AG10803 (cell line): ENCODE measurements at regions not wholly inside any gene's neighbourhood (a gene's known extent, or its start where the extent isn't known, plus 50 kb on each side); places are given as distances from the start of the nearest gene placed in this dataset.

Experiments used
- DNase-seq: peaks from one replicate; pipeline ENCODE4 v3.0.0; 2010; ENCODE audit warnings: low read depth
- H3K4me3 ChIP-seq: 2 replicates; pipeline ENCODE4 v1.5.1; 2011; ENCODE audit warnings: mild to moderate bottlenecking, low read length, control low read depth
- TF ChIP-seq, protein P1 (sequence below): conservative IDR thresholded peaks from 2 replicates; pipeline ENCODE4 v1.5.1; 2011; ENCODE audit warnings: mild to moderate bottlenecking, low read length, control low read depth, inconsistent platforms

DNA sequence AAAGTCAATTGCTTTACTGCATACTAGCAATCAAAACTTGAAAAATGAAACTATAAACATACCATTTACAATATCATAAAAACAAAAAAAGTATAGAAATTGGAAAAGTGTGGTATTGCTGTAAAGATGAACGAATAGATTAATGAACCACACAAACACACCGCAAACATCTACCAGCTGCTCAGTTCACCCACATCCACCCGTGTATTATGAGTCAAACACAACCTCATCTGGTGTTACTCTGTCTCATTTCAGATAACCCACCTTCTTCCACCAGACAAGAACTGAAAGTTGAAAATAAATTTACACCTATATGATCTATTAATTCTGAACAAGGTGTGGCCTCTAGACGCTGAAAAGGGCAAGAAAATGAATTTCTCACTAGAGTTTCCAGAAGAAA, 53.3 kb downstream of the BLID start:
- TF ChIP-seq, protein P1, sequence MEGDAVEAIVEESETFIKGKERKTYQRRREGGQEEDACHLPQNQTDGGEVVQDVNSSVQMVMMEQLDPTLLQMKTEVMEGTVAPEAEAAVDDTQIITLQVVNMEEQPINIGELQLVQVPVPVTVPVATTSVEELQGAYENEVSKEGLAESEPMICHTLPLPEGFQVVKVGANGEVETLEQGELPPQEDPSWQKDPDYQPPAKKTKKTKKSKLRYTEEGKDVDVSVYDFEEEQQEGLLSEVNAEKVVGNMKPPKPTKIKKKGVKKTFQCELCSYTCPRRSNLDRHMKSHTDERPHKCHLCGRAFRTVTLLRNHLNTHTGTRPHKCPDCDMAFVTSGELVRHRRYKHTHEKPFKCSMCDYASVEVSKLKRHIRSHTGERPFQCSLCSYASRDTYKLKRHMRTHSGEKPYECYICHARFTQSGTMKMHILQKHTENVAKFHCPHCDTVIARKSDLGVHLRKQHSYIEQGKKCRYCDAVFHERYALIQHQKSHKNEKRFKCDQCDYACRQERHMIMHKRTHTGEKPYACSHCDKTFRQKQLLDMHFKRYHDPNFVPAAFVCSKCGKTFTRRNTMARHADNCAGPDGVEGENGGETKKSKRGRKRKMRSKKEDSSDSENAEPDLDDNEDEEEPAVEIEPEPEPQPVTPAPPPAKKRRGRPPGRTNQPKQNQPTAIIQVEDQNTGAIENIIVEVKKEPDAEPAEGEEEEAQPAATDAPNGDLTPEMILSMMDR, result no peak
- H3K4me3 ChIP-seq, result no peak overlapping the region
- no peak for DNase-seq

DNA sequence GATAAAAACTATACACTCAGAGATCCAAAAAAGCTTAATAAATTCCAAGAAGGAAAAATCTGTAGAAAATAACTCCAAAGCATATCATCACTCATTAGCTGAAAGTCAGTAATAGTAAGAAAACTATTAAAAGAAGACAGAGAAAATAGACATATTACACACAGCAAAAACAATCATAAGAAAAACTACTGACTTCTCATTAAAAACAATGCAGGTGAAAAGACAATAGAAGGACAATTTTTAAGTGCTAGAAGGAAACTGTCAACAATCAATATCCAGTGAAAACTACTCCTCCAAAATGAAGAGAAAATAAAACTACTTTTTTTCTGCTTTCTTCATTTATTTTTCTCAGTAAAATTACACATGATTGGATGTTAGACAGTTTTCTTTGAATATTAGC, 56.5 kb downstream of the BLID start:
- H3K4me3 ChIP-seq, result no peak overlapping the region
- no peak for DNase-seq
- TF ChIP-seq, protein P1, result no peak

DNA sequence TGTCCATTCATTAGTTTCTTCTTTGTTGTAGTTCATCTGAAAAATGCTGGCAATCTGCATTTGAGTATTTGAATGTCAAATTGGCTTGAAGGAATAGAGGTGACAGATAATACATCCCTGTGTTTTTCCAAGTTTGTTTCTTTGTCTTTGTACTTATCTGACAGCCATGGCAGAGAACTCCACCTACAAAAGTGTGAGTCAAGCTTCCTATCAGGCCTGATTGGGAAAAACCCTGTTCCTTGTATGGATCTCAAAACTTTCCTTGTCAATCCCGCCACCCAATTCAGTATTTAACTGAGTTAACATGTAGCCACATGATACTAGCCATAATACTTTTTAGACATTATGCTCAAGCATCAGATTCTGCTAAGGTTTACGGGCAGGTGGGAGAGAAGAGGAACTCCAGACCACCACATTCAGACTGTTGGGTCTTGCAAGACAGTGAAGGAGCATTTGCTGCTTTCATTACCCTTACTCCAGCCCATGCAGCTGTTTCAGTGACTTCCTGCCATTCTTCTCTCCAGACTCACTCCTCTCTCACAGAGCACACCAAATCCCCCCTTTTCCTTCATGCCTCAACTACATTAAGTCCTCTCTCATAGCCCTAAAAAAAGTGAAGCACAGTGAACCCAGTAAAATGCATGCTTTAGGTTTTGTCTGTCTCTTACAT, 65.9 kb downstream of the BLID start:
- H3K4me3 ChIP-seq, result no peak overlapping the region
- TF ChIP-seq, protein P1, result no peak
- DNase-seq, result no peak

DNA sequence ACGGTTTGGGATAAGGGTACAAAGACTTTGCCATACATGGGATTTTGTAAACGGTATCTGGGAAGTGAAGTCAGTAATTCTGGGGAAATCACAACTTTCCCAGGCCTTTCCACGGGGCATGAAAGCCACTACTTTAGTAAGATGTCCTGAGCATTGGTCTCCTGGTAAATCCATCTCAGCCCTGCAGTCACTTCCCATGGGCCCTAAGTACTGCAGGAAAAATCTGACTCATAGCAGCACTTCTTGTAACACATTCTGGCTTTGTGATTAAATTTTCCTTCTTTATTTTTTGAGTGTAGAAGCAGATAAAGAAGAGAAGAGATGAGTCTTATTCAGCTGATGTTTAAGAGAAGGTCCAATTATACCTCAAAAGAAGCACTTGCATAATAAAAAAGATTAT, 67.6 kb downstream of the BLID start:
- no peak for DNase-seq
- TF ChIP-seq, protein P1, result no peak
- no peak overlapping the region for H3K4me3 ChIP-seq

DNA sequence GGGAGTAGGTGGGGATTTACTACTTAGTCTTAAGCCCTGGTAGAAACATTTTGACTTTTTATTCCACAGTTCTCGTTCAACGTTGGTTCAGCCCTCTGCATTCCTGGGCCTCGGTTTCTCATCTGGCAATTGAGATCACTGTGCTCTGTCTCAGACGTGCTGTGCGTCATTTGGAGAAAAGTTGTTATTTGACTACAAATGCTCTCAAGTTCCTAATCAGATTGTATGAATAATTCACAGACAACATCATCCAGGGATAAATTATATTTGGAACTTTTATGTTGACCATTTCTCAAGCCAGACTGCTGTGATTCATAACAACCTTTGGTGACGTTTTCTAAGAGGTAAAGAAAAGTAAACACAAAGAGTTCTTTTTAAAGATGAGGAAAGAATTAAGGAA, 69.2 kb downstream of the BLID start:
- TF ChIP-seq, protein P1, result no peak
- peak; percentile 86 for DNase-seq
- no peak overlapping the region for H3K4me3 ChIP-seq

DNA sequence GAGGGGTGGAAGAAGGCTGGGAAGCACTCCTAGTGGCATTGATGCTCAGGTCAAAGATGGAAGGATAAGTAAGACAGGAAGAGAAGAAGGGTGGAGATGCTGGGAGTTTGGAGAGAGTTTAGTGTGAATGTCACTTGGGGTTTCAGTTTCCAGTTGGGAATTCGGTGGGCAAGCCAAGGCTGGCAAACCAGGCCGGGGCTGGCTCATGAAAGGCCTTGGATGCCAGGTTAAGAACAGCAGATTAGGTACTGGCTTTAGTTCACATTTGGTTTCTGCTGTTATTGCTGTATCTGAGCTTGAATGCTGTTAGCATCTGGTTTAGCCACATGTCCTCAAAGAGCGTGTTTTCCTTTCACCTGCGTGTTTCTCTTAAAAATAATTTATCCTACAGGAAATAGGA, 69.6 kb downstream of the BLID start:
- H3K4me3 ChIP-seq, result no peak overlapping the region
- TF ChIP-seq, protein P1, result no peak
- DNase-seq, result no peak

DNA sequence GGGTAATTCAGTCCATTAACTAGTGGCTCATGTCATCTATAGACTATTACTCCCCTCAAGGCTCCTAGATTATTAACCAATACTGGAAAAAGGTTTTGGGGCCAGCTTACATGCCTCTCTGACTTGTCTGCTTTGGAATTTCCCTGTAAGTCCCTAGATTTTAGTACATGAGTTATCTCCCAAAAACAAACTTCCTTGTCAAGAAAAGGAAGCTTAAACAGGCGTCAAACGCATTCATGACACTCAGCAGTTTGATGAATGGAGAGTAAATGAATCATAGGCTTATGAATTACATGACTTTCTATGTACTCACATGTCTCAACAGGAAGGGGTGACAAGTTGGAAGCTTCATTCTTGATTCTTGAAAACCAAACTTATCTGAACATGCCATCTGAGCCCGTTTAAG, 70.8 kb downstream of the BLID start:
- TF ChIP-seq, protein P1, result no peak
- no peak overlapping the region for H3K4me3 ChIP-seq
- peak; percentile 86 for DNase-seq
